HG03095 (cell line): ENCODE measurements at regions not wholly inside any gene's neighbourhood (a gene's known extent, or its start where the extent isn't known, plus 50 kb on each side); places are given as distances from the start of the nearest gene placed in this dataset.

Experiments
- ATAC-seq: cut with Tn5 transposase; IDR thresholded peaks from one replicate; pipeline ENCODE4 v1.9.1; 2021; ENCODE audit warnings: moderate library complexity; ENCODE audit not compliant: unreplicated experiment

DNA sequence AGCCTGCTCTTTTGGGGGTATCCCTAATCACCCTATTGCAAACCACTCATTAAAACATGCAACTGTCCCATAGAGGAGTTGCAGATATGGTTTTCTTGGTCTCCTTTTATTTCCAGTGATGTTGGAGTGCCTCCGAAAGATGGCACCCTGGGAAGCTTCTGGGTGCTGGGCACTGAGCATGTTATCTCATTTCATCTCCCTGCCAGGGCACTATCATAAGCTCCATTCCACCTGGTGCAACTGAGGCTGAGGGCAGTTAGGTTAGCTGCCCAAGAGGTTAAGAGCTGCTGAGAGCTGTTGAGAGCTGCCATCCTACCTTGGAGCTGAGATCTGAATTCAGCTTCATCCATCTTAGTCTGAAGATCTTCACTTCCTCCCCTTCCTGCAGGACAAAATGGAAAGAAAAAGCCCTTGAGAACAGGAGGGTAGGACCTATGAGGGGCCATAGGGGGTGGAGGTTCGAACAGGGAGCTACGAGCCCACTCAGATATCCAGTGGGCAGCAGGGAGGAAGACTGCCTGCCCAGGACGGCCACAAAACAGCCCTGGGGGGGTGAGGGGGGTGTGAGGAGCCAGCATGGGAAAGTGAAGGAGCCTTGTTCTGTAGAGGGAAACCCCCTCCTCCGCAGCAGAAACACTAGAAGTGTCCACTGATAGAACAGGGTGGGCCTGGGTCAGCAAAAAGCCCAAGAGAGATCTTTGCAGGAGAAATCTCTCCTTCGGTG is 202.5 kb downstream of the ZFP36L2 start:
- ATAC-seq: no peak

DNA sequence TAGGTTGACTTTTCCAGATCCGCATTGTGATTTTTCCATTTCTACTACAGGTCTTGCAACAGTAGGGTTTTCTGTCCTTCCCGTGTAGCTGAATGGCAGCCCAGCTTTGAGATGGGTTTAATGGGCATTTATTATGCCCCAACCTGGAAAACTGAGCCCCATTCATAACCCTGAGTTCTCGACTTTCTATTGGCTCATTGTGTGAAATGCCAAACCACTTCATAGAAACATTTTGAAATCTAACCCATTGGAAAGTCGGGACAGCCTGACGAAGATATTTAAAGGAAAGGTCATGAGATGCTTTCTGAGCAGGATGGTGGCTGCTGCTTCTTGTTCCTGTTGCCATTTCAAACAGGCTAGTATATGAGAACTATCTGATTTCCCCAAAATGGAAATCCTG is 203.5 kb downstream of the ZFP36L2 start:
- no peak for ATAC-seq

DNA sequence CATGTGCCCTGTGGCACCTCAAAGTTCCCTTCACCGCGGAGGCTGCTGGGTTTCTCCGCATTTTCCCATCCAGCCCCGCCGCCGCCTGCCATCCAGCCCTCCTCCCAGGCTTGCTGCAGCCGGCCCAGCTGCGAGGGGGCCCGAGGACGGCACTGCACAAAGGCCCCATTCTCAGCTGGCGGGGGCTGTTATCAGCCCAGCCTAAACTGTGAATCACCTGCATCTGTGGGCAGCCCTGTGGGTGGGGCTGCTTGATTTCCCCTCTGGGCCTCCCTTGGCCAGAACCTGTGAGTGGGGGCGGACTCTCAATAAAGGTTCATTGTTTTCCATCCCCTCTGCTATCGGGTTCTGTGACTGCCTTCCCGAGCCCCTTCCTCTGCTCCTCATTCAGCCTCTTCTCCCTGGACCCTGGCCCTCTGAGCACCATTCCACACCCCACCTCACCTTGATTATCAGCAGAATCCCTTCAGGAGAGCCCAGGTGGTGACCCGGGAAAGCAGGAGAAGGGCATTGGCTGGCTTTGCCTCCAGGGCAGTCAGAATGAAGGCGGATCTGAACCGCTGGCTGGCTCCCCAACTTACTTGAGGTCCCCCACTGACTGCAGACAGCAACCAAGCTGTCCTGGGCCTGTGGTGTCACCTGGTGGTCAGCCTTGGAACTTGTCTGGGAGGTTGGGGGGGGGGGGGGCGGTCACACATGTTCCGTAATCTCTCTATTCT is 204.5 kb downstream of the ZFP36L2 start:
- no peak for ATAC-seq

DNA sequence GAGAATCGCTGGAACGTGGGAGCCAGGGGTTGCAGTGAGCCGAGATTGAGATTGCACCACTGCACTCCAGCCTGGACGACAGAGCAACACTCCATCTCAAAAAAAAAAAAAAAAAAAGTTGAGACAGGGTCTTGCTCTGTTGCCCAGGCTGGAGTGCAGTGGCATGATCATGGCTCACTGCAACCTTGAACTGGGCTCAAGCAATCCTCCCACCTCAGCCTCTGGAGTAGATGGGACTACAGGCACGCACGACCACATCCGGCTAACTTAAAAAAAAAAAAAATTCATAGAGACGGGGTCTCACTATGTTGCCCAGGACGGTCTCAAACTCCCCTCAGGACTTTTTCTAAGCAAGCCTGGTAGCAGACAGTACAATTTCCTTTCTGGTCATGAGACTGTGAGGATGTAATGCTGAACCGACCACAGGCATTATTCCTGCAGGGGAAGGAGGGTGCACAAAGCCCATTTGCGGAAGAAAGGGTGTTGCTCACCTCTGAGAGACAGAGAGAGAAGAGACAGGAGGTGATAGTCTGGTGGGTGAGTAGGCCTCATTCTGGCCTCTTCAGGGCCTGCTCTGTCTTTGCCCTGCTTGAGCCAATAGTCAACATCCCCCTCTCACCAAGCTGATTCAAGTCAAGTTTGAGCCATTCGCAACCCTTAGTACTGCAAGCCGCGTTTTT is 205.3 kb downstream of the ZFP36L2 start:
- no peak for ATAC-seq

DNA sequence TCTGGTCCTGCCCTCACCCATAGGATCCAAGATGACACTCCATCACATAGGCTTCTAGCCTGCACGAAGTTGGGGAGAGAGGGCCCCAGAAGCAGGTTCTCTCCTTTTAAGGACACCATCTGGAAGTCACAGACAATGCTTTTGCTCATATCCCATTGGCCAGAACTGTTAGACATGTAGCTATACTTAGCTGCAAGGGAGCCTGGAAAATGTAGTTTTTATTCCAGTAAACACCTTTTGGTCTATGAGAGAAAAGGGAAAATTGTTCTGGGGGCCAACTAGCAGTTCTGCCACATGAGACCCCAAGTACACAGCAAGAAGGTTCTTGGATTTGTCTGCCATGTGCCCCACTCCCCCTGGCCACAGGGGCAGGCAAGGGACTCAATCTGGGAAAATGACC is 206.1 kb downstream of the ZFP36L2 start:
- ATAC-seq: no peak

DNA sequence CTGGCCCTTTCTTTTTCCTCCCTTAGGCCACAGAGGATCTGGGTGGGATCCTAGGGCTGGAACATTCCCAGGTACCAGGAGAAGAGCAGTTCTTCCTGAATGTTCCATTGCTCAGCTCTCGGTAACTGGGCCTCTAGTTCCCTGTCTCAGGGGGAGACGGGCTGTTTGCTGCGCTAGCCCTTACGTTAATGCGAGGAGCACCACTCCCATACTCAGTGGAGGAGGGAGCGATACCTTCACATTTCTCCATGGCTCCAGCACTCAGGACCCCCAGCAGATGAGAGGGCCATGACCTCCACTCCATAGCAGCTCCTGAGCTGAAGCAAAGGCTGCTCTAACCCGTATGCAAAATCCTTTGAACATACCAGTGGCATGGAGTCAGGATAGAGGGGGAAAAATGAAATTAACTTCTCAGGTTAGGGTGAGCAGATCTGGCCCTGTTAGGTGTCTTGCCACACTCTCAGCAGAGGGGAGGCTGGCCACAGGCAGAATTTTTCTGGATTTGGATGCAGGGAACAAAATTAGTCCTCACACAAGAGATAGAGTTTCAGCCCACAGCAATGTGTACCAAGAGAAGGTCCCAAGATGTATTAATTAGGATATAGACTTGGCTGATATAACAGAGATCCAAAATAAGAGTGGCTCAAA is 206.7 kb downstream of the ZFP36L2 start:
- no peak for ATAC-seq

DNA sequence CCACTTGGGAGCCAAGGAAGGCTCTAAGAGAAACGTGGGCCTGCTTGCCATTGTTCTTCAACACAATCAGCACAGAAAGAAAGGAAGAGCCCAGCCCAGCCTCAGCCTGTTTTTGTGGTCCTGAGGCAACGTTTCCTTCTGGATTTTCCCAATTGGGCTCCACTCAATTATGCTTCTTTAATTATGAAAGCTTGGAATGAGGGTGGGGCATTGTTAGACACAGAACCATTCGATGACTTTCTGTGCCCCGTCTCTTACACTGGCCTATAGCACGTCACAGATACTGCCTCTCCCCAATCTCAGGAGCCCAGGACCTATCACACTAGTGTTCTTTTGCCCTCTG is 207.4 kb downstream of the ZFP36L2 start:
- no peak for ATAC-seq

DNA sequence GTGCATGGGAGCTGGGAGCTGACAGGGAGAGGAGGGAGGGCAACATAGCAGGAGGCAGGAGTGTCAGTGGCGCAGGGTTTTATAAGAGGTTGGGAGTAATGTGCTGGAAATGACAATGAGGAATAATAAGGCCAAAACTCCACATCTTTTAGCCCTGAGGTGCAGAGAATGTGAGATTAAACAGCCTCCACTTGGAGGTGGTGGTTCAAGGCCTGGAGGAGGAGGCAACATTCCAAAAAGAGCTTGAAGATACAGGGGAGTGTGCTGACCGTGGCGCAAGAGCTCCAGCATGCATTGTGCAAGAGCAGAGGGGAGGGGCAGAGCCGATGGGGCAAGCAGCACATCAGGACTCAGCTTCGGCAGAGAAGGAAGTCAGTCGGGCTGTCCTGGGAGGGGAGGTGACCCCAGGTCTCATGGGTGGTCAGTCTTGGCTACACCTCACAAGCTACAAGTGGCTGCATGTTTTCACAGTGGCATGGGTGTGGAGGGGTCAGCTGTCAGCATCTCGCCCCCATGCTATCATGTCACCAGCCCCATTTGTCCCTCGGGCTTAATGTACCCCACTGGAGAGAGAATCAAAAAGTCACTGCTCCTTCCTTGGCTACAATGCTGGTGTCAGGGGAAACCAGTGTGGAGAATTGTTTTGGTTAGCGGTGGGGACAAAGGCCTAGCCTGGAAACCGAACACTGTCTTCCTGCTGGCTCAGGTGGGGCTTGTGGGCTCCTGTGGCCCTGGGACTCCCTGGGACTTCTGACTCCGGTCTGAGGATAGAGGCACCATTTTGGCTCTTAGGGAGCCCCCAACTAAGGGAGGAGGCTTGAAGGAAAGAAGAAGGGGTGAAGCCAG is 208.0 kb downstream of the ZFP36L2 start:
- ATAC-seq: no peak

DNA sequence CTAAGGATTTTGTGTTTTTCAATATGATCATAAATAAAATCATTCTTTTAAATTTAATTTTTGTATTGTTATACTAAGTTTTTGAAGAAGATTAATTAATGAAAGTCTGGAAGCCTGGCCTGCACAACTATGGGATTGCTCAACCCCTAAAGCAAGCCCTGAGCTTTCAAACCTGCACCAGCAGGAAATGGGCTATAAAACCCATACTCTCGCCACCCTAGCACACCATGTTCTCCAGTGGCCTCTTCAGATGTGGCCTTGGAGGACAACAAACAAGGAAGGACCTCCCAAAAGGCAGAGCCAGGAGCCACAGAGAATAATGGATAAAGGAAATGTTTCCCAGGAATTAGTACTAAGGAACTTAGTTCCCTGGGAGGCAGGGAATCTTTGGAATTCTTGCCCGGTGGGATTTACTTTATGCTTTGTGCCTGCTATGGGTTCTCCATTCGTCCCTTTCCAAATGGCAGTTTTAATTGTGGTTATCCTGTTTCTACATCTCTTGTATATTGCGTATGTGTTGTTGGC is 212.5 kb downstream of the ZFP36L2 start:
- no peak for ATAC-seq

DNA sequence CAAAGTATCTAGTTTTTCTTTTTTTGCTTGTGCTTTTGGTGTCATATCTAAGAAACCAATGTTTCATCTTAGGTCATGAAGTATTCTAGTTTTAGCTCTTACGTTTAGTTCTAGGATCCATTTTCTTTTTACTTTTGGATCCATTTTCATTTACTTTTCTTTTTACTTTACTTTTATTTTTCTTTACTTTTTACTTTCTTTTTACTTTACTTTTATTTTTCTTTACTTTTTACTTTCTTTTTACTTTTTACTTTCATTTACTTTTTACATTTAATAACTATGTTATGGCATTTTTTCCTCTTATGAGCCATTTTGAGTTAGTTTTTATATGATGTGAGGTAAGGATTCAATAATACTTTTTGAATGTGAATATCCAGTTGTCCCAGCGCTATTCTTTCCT is 213.4 kb downstream of the ZFP36L2 start:
- ATAC-seq: no peak

DNA sequence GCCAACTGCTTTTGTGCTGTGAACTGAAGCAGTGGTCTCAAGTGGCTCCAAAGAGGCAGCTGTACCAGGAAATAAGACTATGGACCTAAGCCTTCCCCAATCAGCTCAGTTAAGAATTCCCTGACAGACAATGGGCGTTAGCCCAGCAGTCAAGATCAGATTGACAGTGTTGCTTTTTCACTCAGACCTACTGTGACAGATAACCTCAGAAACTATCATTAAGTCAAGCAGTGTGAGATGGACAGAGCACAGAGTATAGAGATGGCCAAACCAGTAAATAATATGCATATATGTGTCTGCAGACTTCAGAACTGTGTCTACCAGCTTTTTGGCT is 215.3 kb downstream of the ZFP36L2 start:
- ATAC-seq: no peak

DNA sequence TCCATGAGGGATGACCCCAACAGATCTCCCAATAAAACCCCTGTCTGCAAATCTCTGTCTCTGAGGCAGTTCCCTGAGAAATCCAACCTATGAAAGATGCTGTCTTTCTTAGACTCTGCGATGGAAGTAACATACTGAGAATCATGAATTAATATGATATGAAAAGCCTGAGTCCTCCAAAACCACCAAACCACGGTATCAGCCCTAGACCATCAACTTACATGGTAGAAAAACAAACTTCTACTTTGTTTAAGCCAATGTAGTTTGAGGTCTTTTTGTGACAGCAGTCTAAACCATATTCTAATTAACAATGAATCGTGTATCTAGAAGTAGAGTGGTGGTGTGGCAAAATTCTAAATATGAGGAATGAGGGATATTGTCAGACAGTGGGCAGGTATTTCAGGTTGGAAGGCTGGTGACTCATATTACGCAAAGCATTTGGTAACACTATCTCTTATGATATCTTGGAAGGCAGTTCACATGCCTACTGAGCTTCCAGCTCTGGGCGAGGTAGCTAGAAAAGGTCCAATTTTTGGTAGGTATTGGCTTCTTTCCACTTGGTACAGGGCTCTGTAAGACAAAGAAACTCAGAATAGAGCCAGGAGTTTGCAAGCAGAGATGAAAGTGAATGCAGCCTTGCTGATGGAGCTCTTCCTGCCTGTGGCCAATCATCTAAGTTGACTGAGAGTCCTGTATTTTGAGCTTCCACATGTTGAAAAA is 215.8 kb downstream of the ZFP36L2 start:
- no peak for ATAC-seq

DNA sequence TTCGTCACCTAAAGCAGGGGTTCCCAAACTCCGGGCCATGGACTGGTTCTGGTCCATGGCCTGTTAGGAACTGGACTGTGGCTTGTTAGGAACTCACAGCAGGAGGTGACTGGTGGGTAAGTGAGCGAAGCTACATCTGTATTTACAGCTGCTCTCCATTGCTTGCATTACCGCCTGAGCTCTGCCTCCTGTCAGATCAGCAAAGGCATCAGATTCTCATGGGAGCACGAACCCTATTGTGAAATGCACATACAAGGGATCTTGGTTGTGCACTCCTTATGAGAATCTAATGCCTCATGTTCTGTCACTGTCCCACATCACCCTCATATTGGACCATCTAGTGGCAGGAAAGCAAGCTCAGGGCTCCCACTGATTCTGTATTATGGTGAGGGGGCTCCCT is 217.0 kb downstream of the ZFP36L2 start:
- no peak for ATAC-seq

DNA sequence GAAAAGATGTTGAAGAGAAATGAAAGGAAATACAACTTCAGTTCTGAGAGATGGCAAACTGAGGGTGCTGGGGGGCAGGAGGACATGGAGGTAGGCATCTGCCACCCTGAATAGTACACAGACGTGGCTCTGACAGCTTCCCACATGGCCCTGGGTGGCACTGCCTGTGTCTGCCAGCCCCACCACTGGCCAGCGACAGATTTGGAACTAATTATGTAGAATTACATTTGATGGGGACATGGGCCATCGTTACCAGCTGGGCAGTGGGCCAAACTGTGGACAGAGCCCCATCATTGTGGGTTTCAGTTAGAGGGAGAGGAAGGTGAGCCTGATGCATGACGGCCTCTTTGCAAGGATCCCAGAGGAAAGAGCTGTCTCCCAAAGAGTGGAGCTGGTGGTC is 216.0 kb upstream of the HAAO start:
- ATAC-seq: no peak

DNA sequence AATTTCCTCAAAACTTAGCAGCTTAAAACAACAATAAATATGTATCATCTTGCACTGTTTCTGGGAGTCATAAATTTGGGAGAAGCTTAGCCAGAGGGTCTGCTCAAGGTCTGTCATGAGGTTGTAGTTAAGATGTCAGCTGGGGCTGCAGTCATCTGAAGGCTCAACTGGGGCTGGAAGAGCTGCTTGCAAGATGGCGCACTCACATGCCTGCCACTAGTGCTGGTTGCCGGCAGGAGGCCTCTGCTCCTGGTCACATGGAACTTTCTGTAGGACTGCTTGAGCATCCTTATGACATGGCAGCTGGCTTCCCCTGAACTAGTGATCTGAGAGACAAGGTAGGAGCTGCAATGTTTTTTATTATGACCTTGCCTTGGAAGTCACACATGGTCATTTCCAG is 215.5 kb upstream of the HAAO start:
- ATAC-seq: no peak

DNA sequence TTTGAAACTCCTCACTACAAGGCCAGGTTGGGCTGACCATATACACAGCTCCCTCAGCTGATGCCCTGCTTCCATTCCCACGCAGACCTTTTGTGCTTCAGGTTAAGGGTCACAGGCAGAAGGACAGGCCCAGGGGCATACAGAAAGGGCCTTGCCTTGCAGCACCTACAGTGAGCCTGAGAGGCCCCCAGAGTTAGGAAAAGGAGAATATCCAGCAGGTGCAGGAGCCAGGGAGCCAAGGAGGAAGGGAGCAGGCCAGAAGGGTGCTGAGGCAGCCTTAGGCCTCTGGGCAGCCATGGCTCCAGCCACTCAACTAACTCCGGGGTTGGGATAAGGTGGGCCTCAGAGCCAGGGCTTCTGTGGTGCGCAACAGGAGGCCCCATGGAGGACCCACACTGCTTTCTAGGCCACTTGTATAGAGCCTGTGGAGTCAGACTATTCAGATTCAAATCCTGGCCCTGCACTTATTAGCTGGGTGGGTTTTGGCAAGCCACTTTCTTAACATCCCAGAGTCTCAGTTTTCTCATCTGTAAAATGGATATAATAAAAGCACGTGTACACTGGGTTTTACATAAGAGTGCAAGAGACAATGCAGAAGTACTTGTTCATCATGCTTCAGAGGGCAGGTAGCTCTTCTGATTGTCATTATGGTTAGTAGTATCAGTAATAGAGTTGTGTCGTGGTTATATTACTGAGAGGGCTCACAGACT is 214.6 kb upstream of the HAAO start:
- ATAC-seq: no peak

DNA sequence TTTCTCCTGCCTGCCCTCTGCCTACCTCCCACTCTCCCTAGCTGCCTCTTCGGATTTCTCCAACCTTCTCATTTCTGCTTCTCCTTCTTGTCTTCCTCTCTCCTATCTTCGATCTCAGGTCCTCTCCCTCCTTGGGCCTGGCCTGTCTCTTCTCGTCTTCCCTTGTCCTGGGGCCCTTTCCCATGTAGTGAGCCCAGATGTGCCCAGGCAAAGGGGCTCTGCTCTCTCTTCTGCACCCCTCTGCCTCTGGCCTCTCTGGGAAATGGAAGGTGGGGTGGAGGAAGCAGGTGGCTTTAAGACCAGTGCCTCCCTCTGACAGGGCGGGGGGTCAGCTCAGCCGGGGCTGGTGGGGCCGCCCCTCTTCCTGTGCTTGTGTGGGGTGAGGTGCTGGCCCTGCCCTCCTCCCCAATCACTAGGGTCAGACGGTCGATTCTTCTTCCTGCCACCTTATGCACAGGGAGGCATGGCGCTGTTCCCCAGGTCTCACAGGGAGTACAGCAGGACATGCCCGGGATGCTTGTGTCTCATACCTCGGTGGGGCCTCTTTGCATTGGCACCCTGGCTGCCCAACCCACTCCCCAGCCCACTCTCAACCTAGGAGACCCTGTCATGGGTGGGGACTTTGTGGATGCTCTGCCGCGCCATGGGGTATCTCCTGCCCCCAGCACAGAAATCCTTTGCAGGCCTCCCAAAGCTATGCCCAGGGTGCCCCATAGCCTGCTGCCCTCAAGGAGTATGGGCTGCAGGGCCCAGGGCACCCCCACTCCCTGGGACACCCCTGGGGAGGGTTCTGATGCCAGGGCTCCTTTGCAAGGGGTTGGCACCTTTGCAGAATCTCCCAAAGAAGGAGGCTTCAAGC is 213.8 kb upstream of the HAAO start:
- no peak for ATAC-seq

DNA sequence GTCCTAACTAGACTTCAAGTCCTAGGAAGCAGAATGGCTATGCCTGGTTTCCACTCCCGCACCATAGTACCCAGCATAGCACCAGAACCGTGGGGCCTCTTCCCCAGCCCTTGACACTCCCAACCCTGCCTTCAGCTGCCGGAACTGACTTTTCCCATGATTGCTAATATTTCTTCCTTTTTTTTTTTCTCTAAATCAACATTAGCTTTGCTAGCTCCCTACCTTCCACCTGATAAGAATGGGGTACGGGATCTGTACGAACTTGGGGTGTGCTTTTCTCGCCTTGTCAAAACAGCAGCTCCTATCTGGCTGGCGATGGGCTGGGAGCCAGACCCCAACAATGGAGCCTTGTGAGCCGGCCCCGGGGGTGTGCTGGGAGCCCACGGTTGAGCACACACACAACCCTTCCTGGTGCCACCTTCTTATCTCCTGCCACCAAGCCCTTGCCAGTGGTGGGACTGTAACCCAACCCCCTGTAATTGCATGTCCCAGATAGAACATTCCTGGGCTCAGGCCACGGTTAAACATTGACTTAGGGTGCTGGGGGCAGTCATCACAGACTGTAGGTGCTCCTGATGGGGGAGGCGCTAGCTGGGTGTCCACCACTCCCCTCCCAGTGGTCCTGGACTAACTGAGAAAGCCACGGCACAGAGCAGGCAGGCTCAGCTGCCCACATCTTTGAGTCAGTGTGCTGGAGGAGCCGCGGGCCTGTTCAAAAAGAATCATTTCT is 213.0 kb upstream of the HAAO start:
- ATAC-seq: no peak
